SK-N-SH treated with all-trans-retinoic acid at 6 μM for 48 hours (cell line): ENCODE measurements at regions not wholly inside any gene's neighbourhood (a gene's known extent, or its start where the extent isn't known, plus 50 kb on each side); places are given as distances from the start of the nearest gene placed in this dataset.
"Not testable (repeated sequence)": the region's sequence is repeated elsewhere in the genome, so short reads cannot be mapped to it uniquely, and the experiment has no call there.

Experiments
- ATAC-seq: fragments of 200-7000 bp; cut with Tn5 transposase; 3 replicates; pipeline ENCODE4 v1.9.1; 2020; ENCODE audit warnings: mild to moderate bottlenecking, moderate library complexity
- ARNTL ChIP-seq: fragments of 450-650 bp; formaldehyde crosslinking; IDR thresholded peaks from 2 replicates; pipeline ENCODE4 v1.5.0; 2020; ENCODE audit warnings: low read depth, mild to moderate bottlenecking, moderate library complexity, borderline replicate concordance
- BACH2 ChIP-seq: fragments of 250-450 bp; sonication (Bioruptor Pico); IDR thresholded peaks from 2 replicates; pipeline ENCODE4 v1.9.0; 2021; ENCODE audit warnings: mild to moderate bottlenecking, borderline replicate concordance
- ESRRG ChIP-seq: fragments of 250-450 bp; sonication (Bioruptor Pico); IDR thresholded peaks from 2 replicates; pipeline ENCODE4 v1.6.1; 2021; ENCODE audit warnings: mild to moderate bottlenecking
- ISL1 ChIP-seq: fragments of 250-450 bp; sonication (Bioruptor Pico); IDR thresholded peaks from 2 replicates; pipeline ENCODE4 v2.1.2; 2022; ENCODE audit warnings: mild to moderate bottlenecking, moderate library complexity
- OSR1 ChIP-seq: fragments of 250-450 bp; sonication (Bioruptor Pico); IDR thresholded peaks from 2 replicates; pipeline ENCODE4 v1.8.0; 2022; ENCODE audit warnings: moderate library complexity, mild to moderate bottlenecking, inconsistent platforms
- POU6F1 ChIP-seq: fragments of 250-450 bp; sonication (Bioruptor Pico); IDR thresholded peaks from 2 replicates; pipeline ENCODE4 v1.8.0; 2021; ENCODE audit warnings: low read depth, mild to moderate bottlenecking, moderate library complexity, borderline replicate concordance
- PPARA ChIP-seq: fragments of 250-450 bp; sonication (Bioruptor Pico); IDR thresholded peaks from 2 replicates; pipeline ENCODE4 v1.5.0; 2020; ENCODE audit warnings: mild to moderate bottlenecking, borderline replicate concordance
- RARB ChIP-seq: fragments of 250-450 bp; sonication (Bioruptor Pico); IDR thresholded peaks from 2 replicates; pipeline ENCODE4 v1.8.0; 2021; ENCODE audit warnings: mild to moderate bottlenecking, moderate library complexity
- SNAI2 ChIP-seq: fragments of 250-450 bp; sonication (Bioruptor Pico); IDR thresholded peaks from 2 replicates; pipeline ENCODE4 v1.5.0; 2020; ENCODE audit warnings: mild to moderate bottlenecking, moderate library complexity
- TCF4 ChIP-seq: fragments of 250-450 bp; sonication (Bioruptor Pico); IDR thresholded peaks from 2 replicates; pipeline ENCODE4 v1.8.0; 2021; ENCODE audit warnings: mild to moderate bottlenecking, moderate library complexity, borderline replicate concordance
- TOX ChIP-seq: fragments of 250-450 bp; sonication (Bioruptor Pico); IDR thresholded peaks from 2 replicates; pipeline ENCODE4 v1.8.0; 2021; ENCODE audit warnings: mild to moderate bottlenecking, moderate library complexity, borderline replicate concordance
- TSHZ2 ChIP-seq: fragments of 250-450 bp; sonication (Bioruptor Pico); IDR thresholded peaks from 2 replicates; pipeline ENCODE4 v1.5.0; 2020; ENCODE audit warnings: mild to moderate bottlenecking, moderate library complexity
- ZC3H10 ChIP-seq: fragments of 250-450 bp; sonication (Bioruptor Pico); IDR thresholded peaks from 2 replicates; pipeline ENCODE4 v1.5.1; 2021; ENCODE audit warnings: mild to moderate bottlenecking, moderate library complexity
- ZNF565 ChIP-seq: fragments of 450-650 bp; formaldehyde crosslinking; conservative IDR thresholded peaks from 2 replicates; pipeline ENCODE4 v1.5.0; 2020; ENCODE audit warnings: low read depth, mild to moderate bottlenecking, moderate library complexity
- ZNF70 ChIP-seq: fragments of 450-650 bp; formaldehyde crosslinking; IDR thresholded peaks from 2 replicates; pipeline ENCODE4 v1.5.0; 2020; ENCODE audit warnings: mild to moderate bottlenecking, moderate library complexity
- ZNF8 ChIP-seq: fragments of 450-650 bp; formaldehyde crosslinking; IDR thresholded peaks from 2 replicates; pipeline ENCODE4 v1.5.0; 2020; ENCODE audit warnings: mild to moderate bottlenecking, moderate library complexity
- TF ChIP-seq, protein P1 (sequence below): fragments of 250-450 bp; sonication (Bioruptor Pico); IDR thresholded peaks from 2 replicates; pipeline ENCODE4 v1.8.0; 2020; ENCODE audit warnings: mild to moderate bottlenecking, moderate library complexity, borderline replicate concordance
- TF ChIP-seq, protein P2 (sequence below): fragments of 250-450 bp; sonication (Bioruptor Pico); IDR thresholded peaks from 2 replicates; pipeline ENCODE4 v1.5.1; 2020; ENCODE audit warnings: low read depth, mild to moderate bottlenecking, moderate library complexity

DNA sequence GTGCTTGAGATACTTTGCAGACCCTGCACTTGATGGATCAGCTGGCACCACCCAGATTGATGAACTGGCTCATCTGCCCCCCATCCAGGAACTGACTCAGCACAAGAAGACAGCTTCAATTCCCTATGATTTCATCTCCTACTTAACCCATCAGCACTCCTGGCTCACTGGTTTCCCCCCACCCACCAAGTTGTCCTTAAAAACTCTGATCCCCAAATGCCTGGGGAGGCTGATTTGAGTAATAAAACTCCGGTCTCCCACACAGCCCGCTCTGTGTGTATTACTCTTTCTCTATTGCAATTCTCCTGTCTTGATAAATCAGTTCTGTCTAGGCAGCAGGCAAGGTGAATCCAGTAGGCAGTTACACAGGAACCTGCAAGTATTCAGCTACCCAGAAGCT is 102.1 kb upstream of the TMTC4 start:
- ATAC-seq = not testable (repeated sequence)
- TF ChIP-seq, protein P1, sequence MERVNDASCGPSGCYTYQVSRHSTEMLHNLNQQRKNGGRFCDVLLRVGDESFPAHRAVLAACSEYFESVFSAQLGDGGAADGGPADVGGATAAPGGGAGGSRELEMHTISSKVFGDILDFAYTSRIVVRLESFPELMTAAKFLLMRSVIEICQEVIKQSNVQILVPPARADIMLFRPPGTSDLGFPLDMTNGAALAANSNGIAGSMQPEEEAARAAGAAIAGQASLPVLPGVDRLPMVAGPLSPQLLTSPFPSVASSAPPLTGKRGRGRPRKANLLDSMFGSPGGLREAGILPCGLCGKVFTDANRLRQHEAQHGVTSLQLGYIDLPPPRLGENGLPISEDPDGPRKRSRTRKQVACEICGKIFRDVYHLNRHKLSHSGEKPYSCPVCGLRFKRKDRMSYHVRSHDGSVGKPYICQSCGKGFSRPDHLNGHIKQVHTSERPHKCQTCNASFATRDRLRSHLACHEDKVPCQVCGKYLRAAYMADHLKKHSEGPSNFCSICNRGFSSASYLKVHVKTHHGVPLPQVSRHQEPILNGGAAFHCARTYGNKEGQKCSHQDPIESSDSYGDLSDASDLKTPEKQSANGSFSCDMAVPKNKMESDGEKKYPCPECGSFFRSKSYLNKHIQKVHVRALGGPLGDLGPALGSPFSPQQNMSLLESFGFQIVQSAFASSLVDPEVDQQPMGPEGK (CRISPR knock-in tag) = 0 out of 2 replicates have a peak, but pooled peaks have one; percentile 40

DNA sequence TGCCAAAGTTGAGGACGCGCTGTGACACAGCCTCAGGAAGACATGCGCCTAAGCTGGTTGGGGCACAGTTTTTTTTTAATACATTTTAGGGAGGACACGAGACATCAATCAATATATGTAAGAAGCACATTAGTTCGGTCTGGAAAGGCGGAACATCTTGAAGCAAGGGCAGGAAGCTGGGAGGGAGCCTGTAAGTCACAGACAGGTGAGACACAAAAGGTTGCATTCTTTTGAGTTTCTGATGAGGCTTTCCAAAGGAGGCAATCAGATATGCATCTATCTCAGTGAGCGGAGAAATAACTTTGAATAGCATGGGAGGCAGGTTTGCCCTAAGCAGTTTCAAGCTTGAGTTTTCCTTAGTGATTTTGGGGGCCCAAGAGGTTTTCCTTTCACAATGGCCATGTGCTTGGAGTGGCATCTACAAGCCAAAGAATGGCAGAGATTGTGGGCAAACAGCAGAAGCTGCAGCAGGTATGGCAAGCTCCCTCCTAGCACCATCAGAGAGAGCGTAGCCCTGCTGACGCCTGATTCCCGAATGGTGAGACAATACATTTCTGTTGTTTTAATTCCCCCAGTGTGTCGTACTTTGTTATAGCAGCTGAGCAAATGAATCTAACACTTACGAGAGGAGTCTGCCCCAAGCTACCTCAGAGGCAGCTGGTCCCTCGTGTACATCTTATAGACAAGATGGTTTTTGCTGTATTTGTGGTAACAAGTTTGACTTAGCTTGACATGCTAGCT is 99.5 kb upstream of the TMTC4 start:
- no peak for ATAC-seq
- no peak for TF ChIP-seq TCF4 (CRISPR knock-in tag)
- no peak for TF ChIP-seq ZC3H10 (CRISPR knock-in tag)
- no peak for TF ChIP-seq TSHZ2 (CRISPR knock-in tag)
- TF ChIP-seq ARNTL (CRISPR knock-in tag) = no peak
- no peak for TF ChIP-seq BACH2
- TF ChIP-seq, protein P2, sequence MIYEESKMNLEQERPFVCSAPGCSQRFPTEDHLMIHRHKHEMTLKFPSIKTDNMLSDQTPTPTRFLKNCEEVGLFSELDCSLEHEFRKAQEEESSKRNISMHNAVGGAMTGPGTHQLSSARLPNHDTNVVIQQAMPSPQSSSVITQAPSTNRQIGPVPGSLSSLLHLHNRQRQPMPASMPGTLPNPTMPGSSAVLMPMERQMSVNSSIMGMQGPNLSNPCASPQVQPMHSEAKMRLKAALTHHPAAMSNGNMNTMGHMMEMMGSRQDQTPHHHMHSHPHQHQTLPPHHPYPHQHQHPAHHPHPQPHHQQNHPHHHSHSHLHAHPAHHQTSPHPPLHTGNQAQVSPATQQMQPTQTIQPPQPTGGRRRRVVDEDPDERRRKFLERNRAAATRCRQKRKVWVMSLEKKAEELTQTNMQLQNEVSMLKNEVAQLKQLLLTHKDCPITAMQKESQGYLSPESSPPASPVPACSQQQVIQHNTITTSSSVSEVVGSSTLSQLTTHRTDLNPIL = no peak
- TF ChIP-seq PPARA (CRISPR knock-in tag) = no peak
- TF ChIP-seq SNAI2 (CRISPR knock-in tag) = no peak
- TF ChIP-seq ESRRG (CRISPR knock-in tag) = no peak
- TF ChIP-seq ZNF70 (CRISPR knock-in tag) = no peak
- no peak for TF ChIP-seq OSR1
- TF ChIP-seq ZNF565 = no peak
- no peak for TF ChIP-seq POU6F1 (CRISPR knock-in tag)
- no peak for TF ChIP-seq RARB (CRISPR knock-in tag)
- TF ChIP-seq TOX (CRISPR knock-in tag) = no peak

GRCh38 chr13:100773429-100773828 is 98.8 kb upstream of the TMTC4 start:
- TF ChIP-seq BACH2 (no peak), TSHZ2 (CRISPR knock-in tag) (no peak), RARB (CRISPR knock-in tag) (no peak), TCF4 (CRISPR knock-in tag) (no peak), ISL1 (CRISPR knock-in tag) (no peak), ZNF70 (CRISPR knock-in tag) (no peak), ZNF8 (CRISPR knock-in tag) (no peak)
- ATAC-seq = no peak
